SK-N-MC (cell line): ENCODE measurements at regions not wholly inside any gene's neighbourhood (a gene's known extent, or its start where the extent isn't known, plus 50 kb on each side); places are given as distances from the start of the nearest gene placed in this dataset.

Experiments used
- DNase-seq: peaks from one replicate; pipeline ENCODE4 v3.0.0-alpha.2; 2011; ENCODE audit warnings: low read depth, low spot score
- H3K27ac ChIP-seq: fragments of 200-600 bp; sonication (generic); 2 replicates; pipeline ENCODE4 v1.5.1; 2016; ENCODE audit warnings: mixed run types
- H3K36me3 ChIP-seq: fragments of 200-600 bp; sonication (generic); 2 replicates; pipeline ENCODE4 v1.6.1; 2017; ENCODE audit warnings: antibody characterized with exemption, low read length, mixed read lengths; ENCODE audit not compliant: insufficient read depth
- H3K4me3 ChIP-seq: fragments of 200-600 bp; sonication (generic); 2 replicates; pipeline ENCODE4 v1.5.1; 2016
- H3K9ac ChIP-seq: fragments of 200-600 bp; sonication (generic); 2 replicates; pipeline ENCODE4 v1.8.0; 2017; ENCODE audit warnings: mixed run types, mixed read lengths; ENCODE audit not compliant: insufficient read length
- H3K9me3 ChIP-seq: fragments of 200-600 bp; sonication (generic); 2 replicates; pipeline ENCODE4 v1.6.1; 2017; ENCODE audit warnings: low read depth, mild to moderate bottlenecking, antibody characterized with exemption, low read length, moderate library complexity, mixed read lengths
- EZH2 ChIP-seq: fragments of 200-600 bp; sonication (generic); IDR thresholded peaks from one replicate; pipeline ENCODE4 v1.6.1; 2017; ENCODE audit warnings: antibody characterized with exemption
- FOXP2 ChIP-seq: optimal IDR thresholded peaks from 2 replicates; pipeline ENCODE3; 2011; ENCODE audit warnings: mild to moderate bottlenecking, moderate library complexity; ENCODE audit not compliant: insufficient read depth; ENCODE audit errors: extremely low read length, control extremely low read depth
- POLR2AphosphoS5 ChIP-seq: IDR thresholded peaks from 2 replicates; pipeline ENCODE4 v1.6.1; 2012; ENCODE audit warnings: mild to moderate bottlenecking, low read depth, low read length, borderline replicate concordance

GRCh38 chr2:14126846-14127245 lies 505.7 kb upstream of the LRATD1 start:
- Histone ChIP-seq H3K27ac (no peak overlapping the region), H3K36me3 (no peaks in the 10 kb centered on the region), H3K9me3 (no peaks in the 10 kb centered on the region), H3K9ac (no peak overlapping the region), H3K4me3 (no peak overlapping the region)
- DNase-seq = no peak
- TF ChIP-seq EZH2 (no peak), POLR2AphosphoS5 (no peak), FOXP2 (no peak)

- Histone ChIP-seq H3K9me3 (no peaks in the 10 kb centered on the region), H3K9ac (no peak overlapping the region), H3K36me3 (no peaks in the 10 kb centered on the region), H3K27ac (no peak overlapping the region), H3K4me3 (no peak overlapping the region)
- TF ChIP-seq EZH2 = no peak
- TF ChIP-seq FOXP2 = no peak
- TF ChIP-seq POLR2AphosphoS5 = no peak
- no peak for DNase-seq
Observed at GRCh38 chr2:14127765-14128164, 504.8 kb upstream of the LRATD1 start.

- Histone ChIP-seq H3K4me3 (no peak overlapping the region), H3K9me3 (no peaks in the 10 kb centered on the region), H3K27ac (no peak overlapping the region), H3K9ac (no peak overlapping the region), H3K36me3 (no peaks in the 10 kb centered on the region)
- TF ChIP-seq EZH2 (no peak), POLR2AphosphoS5 (no peak), FOXP2 (no peak)
- no peak for DNase-seq
Observed at GRCh38 chr2:14132386-14132785, 500.1 kb upstream of the LRATD1 start.

- H3K9ac ChIP-seq = no peak overlapping the region
- TF ChIP-seq FOXP2 (no peak), EZH2 (no peak), POLR2AphosphoS5 (no peak)
- no peak overlapping the region for H3K27ac ChIP-seq
- H3K36me3 ChIP-seq = no peaks in the 10 kb centered on the region
- no peak overlapping the region for H3K4me3 ChIP-seq
- DNase-seq = no peak
- H3K9me3 ChIP-seq = no peaks in the 10 kb centered on the region
Observed at GRCh38 chr2:14134771-14135170, 497.7 kb upstream of the LRATD1 start.

- TF ChIP-seq POLR2AphosphoS5 = no peak
- no peak for TF ChIP-seq EZH2
- no peak for TF ChIP-seq FOXP2
- H3K36me3 ChIP-seq = no peaks in the 10 kb centered on the region
- DNase-seq = no peak
- H3K27ac ChIP-seq = no peak overlapping the region
- H3K9me3 ChIP-seq = no peaks in the 10 kb centered on the region
- no peak overlapping the region for H3K4me3 ChIP-seq
- no peak overlapping the region for H3K9ac ChIP-seq
Observed at GRCh38 chr2:14136030-14136429, 496.5 kb upstream of the LRATD1 start.

- TF ChIP-seq FOXP2 (no peak), POLR2AphosphoS5 (no peak)
- H3K4me3 ChIP-seq = no peak overlapping the region
- no peaks in the 10 kb centered on the region for H3K9me3 ChIP-seq
- H3K9ac ChIP-seq = no peak overlapping the region
- no peaks in the 10 kb centered on the region for H3K36me3 ChIP-seq
- no peak overlapping the region for H3K27ac ChIP-seq
- DNase-seq = no peak
Observed at GRCh38 chr2:14137643-14138042, 494.9 kb upstream of the LRATD1 start.

GRCh38 chr2:14140009-14140550 lies 492.4 kb upstream of the LRATD1 start:
- no peaks in the 10 kb centered on the region for H3K9me3 ChIP-seq
- H3K27ac ChIP-seq = no peak overlapping the region
- TF ChIP-seq POLR2AphosphoS5 (no peak), EZH2 (no peak), FOXP2 (no peak)
- no peak overlapping the region for H3K9ac ChIP-seq
- H3K36me3 ChIP-seq = no peaks in the 10 kb centered on the region
- no peak overlapping the region for H3K4me3 ChIP-seq
- no peak for DNase-seq

- TF ChIP-seq FOXP2 = no peak
- no peak for TF ChIP-seq POLR2AphosphoS5
- no peak for TF ChIP-seq EZH2
- Histone ChIP-seq H3K9ac (no peak overlapping the region), H3K36me3 (no peaks in the 10 kb centered on the region), H3K4me3 (no peak overlapping the region), H3K27ac (no peak overlapping the region), H3K9me3 (no peaks in the 10 kb centered on the region)
- no peak for DNase-seq
Observed at GRCh38 chr2:14143435-14143834, 489.1 kb upstream of the LRATD1 start.

- DNase-seq = no peak
- Histone ChIP-seq H3K9me3 (no peaks in the 10 kb centered on the region), H3K4me3 (no peak overlapping the region), H3K9ac (no peak overlapping the region), H3K36me3 (no peaks in the 10 kb centered on the region), H3K27ac (no peak overlapping the region)
- no peak for TF ChIP-seq EZH2
- TF ChIP-seq FOXP2 = no peak
- no peak for TF ChIP-seq POLR2AphosphoS5
Observed at GRCh38 chr2:14148216-14148615, 484.3 kb upstream of the LRATD1 start.
